GM18505 (cell line): ENCODE measurements at regions not wholly inside any gene's neighbourhood (a gene's known extent, or its start where the extent isn't known, plus 50 kb on each side); places are given as distances from the start of the nearest gene placed in this dataset.

Source experiments
- ATAC-seq: cut with Tn5 transposase; IDR thresholded peaks from one replicate; pipeline ENCODE4 v1.9.1; 2021; ENCODE audit not compliant: unreplicated experiment
- POLR2A ChIP-seq: IDR thresholded peaks from 4 replicates; pipeline ENCODE4 v1.6.1; 2011; ENCODE audit warnings: borderline replicate concordance; ENCODE audit not compliant: insufficient read depth, insufficient read length; ENCODE audit errors: extremely low read depth

DNA sequence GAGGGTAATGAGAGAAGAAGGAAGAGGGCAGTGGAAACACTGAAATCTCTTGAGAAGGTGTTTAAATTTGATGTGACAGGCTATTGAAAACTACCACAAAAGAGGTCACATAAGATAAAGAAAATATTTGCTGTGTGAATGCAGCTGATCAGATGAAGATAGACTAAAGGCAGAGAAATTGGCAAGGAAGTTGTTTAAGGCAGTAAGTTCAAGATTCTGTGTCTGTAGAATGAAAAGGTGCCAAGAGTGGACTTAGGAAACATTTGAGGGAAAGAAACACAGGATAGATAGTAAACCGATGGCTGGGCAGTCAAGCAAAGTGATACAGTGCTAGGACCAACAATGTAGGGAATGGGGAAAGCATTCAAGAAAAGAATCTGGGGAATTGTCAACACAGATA, 332.3 kb upstream of the MARCKS start:
- no peak for TF ChIP-seq POLR2A
- no peak for ATAC-seq

DNA sequence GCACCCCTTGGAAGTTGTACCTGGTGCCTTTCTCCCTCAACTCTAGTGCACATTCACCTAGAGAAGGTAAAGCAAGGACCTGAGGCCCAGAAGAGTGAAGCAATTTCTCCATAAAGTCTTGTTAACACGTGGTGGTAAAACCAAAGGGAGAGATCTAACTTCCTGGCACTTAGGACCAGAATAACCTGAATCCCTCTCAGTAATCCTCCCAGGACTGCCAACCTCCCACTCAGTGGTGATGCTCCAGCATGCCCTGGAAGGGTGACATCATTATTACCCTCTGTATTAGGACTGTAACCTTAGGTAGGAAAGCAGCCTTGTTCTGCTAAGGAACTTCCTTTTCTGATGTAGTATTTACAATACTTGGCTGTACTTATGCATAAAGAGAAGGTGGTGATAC, 330.6 kb upstream of the MARCKS start:
- no peak for TF ChIP-seq POLR2A
- no peak for ATAC-seq

DNA sequence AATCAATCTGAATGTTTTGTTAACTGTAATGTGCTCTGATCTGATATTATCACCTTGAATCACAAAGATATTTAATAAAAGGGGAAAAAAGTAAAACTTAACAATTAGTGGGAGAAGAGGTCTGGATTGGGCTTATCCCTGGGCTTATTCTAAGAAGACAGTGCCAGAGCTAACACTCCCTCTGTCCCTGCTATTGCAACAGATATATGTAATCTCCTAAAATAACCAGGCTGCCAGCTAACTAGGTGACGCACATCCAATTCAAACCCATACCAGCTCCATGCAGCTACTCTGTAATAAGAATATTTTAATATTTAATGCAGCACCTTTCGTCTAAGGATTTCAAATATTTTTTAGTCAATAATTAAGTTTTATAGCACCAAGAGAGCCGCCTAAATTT, 330.1 kb upstream of the MARCKS start:
- no peak for TF ChIP-seq POLR2A
- ATAC-seq: no peak

DNA sequence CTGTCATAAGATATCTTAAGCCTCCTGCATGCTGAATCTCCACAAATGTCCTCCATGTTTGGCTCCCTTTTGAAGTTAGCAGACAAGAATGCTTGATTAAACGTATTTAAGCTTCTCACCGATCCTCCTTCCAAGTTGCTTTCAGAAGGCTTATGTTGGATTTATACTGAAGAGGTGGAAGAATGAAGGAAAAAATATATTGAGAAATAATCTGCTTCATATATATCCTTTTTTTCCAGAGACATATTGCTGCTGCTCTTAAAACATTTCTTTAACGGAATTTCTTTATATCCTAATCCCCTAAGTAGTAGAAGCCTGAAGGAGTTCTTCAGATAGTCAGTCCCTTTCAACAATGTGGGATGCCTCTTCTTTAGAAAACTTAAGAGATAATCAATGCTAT, 329.0 kb upstream of the MARCKS start:
- no peak for TF ChIP-seq POLR2A
- no peak for ATAC-seq

DNA sequence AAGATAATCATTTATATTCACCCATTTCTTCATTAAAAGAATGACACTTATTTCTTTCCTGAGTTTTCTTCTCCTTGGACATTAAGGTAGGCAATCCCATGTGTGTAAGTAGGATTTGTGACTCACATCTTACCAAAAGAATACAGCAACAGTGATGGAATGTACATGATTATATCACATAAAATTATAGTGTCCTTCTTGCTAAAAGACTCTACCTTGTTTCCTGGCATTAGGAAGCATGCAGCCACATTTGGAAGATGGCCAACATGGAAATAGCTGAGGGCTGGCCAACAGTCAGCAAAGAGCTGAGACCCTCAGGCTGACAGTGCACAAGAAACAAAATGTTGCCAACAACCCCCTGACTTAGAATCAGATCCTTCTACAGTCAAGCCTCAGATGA, 327.9 kb upstream of the MARCKS start:
- TF ChIP-seq POLR2A: no peak
- ATAC-seq: no peak

DNA sequence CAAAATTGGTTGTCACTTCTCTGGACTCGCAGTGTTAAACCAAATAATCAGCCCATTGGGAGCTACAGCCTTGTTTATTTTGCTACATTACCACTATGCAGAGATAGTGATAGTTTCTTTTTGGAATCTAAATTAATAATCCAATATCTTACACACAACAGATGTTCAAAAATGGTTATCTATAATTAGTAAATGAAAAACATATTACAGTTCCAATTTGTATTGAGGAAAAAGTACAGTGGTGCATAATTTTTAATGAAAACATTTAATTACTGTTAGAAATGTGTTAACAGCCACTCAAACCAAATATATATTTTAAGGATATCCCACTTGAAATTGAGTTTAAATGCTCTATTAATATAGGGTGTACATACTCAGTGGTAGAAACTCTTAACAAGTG, 327.3 kb upstream of the MARCKS start:
- TF ChIP-seq POLR2A: no peak
- no peak for ATAC-seq

DNA sequence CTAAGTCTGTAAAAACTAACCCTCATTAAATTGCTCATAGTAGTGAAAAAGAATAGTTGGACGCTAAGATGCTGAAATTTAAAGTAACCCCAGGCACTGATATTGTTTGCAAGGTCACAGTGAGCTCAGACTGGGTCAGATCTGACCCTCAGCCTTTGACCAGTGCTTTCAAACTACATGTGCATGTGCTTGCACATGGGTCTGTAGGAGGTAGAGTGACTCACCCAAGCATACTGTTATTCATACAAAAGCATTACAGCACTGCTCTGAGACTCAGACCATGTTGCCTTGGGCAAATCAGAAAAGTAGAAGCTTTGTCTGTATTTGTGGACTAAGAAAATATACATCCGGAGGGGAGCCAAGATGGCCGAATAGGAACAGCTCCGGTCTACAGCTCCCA, 326.4 kb upstream of the MARCKS start:
- ATAC-seq: no peak

DNA sequence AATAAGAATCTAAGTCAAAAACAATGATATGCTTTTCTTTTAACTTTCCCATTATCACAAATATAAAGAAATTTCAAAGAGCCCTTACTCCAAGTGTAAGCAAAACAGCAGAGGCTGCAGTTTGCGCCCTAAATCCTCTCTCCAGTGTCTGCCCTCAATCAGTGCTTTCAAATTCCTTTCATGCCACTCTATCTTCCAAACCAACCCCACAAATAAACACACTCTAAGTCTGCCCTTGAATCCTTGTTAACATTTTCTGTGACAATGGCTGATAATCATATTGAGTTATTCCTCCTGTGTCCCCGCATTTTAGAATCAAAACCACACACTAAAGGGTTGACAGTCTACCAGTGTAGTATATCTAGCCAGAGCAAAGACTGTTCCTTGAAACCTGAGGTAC, 317.9 kb upstream of the MARCKS start:
- TF ChIP-seq POLR2A: no peak
- ATAC-seq: no peak

More for the DNA sequence above, 326.4 kb upstream of the MARCKS start:
- TF ChIP-seq POLR2A: no peak

DNA sequence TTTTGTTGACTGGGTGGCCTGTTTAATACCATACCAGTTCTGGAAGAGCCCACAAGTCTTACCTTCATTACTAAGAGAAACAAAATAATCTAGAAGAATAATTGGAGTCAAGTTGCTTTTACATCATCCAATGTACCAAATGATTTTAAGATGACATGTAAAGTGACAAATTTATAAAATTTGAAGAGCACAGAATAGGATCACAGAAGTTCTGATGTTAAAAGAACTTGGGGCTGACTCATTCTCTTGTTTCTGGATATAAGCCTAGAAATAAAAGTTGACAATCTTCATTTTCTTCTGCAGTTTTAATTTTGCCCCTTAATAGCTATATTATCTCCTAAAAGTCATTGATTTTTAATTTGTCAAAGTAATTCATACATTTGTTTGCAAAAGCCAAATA, 317.5 kb upstream of the MARCKS start:
- no peak for ATAC-seq
- no peak for TF ChIP-seq POLR2A

DNA sequence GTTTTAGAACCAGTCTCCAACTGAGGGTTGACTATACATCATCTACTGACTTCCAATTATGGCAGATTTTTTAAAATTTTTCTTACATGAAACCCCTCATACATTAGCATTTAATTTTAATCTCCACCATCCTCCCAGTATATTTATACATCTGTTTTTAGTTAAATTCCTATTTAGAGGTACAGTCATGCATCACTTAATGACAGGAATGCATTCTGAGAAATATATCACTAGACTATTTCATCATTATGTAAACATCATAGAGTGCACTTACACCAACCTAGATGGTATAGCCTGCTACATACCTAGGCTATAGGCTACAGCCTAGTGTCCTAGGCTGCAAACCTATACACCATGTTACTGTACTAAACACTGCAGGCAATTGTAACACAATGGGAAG, 316.7 kb upstream of the MARCKS start:
- TF ChIP-seq POLR2A: no peak
- no peak for ATAC-seq

DNA sequence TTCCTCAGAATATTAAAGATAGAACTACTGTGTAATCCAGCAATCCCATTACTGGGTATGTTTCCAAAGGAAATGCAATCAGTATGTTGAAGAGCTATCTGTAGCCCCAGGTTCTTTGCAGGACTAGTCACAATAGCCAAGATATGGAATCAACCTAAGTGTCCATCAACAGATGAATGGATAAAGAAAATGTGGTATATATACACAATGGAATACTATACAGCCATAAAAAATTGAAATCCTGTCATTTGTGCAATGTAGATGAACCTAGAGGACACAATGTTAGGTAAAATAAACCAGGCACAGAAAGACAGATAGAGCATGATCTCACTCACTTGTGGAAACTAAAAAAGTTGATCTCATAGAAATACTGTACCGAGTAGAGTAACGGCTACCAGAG, 306.0 kb upstream of the MARCKS start:
- no peak for TF ChIP-seq POLR2A
- no peak for ATAC-seq

DNA sequence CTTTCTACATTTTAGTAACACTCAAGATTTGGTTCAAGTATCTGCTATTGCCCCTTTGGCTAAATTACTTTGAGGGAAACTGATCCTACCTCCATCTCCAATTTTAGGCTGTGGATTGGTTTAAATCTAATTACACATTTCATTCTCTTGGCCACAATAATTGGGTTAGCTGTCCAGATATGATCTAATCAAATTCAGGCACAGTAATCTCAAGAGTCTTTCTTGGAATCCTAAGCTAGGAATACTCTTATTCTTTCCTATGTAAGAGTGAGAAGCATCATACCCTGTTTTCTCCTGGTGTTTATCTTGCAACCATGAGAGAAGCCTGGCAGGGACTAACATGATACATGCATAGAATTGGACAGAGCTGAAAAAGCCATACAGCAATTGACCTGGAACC, 300.4 kb upstream of the MARCKS start:
- no peak for TF ChIP-seq POLR2A
- no peak for ATAC-seq

DNA sequence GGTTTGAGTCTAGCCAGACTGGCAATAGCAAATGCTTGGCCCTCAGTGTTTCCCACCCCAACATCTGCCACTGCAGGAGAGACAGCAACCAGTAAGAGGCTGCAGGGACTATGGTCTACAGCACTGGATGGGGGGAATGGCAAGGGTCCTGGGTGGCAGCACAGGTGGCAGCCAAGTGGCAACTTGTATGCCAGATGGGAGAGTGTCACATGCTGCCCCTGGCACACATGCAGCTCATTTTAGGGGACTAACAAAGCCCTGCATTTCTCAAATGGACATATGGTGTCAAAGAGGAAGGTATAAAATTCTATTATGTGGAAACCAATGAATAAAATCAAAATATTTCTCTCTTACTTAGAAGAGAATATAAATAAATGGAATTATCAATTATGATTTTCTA, 298.7 kb upstream of the MARCKS start:
- ATAC-seq: no peak
- no peak for TF ChIP-seq POLR2A

DNA sequence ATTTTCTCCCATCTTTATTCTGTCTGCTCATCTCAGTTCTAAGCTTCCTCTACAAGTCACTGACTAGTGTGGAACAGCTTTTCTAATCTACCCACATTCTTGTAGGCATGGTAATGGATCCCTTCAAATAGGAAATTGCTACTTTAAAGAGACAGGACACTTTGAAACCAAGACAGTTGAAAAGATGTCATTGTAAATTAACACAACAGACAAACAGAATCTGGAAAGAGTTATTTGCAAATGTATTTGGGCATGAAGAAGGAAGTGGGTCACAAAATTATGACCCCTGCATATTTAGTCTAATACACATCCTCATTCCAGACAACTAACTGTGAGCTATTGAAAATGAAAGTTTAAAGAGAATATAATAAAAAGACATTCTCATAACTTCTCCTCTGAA, 298.2 kb upstream of the MARCKS start:
- TF ChIP-seq POLR2A: no peak
- ATAC-seq: no peak

DNA sequence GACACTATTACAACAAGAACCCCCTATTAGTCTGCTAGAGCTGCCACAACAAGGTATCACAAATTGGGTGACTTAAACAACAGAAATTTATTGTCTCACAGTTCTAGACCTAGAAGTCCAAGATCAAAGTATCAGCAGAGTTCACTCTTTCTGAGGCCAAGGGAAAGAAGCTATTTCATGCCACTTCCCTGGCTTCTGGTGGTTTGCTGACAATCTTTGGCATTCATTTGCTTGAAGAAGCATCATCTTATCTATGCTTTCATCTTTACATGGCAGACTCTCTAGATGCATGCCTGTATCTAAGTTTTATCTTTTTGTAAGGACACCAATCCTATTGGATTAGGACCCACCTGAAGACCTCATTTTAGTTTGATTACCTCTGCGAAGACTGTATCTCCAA, 296.8 kb upstream of the MARCKS start:
- no peak for ATAC-seq
- no peak for TF ChIP-seq POLR2A
